Activated naive CD8-positive, alpha-beta T cell treated with anti-CD3 and anti-CD28 coated beads for 36 hours (primary cell): ENCODE measurements at regions not wholly inside any gene's neighbourhood (a gene's known extent, or its start where the extent isn't known, plus 50 kb on each side); places are given as distances from the start of the nearest gene placed in this dataset.

ENCODE experiments used
- DNase-seq: peaks from one replicate; pipeline ENCODE4 v3.0.0; 2021
- H3K27ac Mint-ChIP-seq: one replicate; pipeline ENCODE4 v1.8.0; 2022; ENCODE audit warnings: mild to moderate bottlenecking, moderate library complexity, mixed read lengths
- H3K27me3 Mint-ChIP-seq: one replicate; pipeline ENCODE4 v1.8.0; 2022; ENCODE audit warnings: mild to moderate bottlenecking, mixed read lengths
- H3K36me3 Mint-ChIP-seq: one replicate; pipeline ENCODE4 v1.8.0; 2021; ENCODE audit warnings: mild to moderate bottlenecking, mixed read lengths
- H3K4me1 Mint-ChIP-seq: one replicate; pipeline ENCODE4 v1.8.0; 2021; ENCODE audit warnings: mixed read lengths
- H3K4me3 Mint-ChIP-seq: one replicate; pipeline ENCODE4 v1.8.0; 2022; ENCODE audit warnings: mild to moderate bottlenecking, moderate library complexity, mixed read lengths
- H3K9me3 Mint-ChIP-seq: one replicate; pipeline ENCODE4 v1.8.0; 2022; ENCODE audit warnings: mixed read lengths

GRCh38 chr13:74084375-74084935 is 49.7 kb downstream of the KLF12 start:
- no peak for DNase-seq
- no peak overlapping the region for H3K4me3 Mint-ChIP-seq
- peak overlapping the region; percentile 67 for H3K27ac Mint-ChIP-seq
- no peaks in the 10 kb centered on the region for H3K9me3 Mint-ChIP-seq
- H3K27me3 Mint-ChIP-seq = no peaks in the 10 kb centered on the region
- H3K36me3 Mint-ChIP-seq = peaks cover 20% of the 10 kb centered on the region
- peaks cover 65% of the 10 kb centered on the region for H3K4me1 Mint-ChIP-seq

DNA sequence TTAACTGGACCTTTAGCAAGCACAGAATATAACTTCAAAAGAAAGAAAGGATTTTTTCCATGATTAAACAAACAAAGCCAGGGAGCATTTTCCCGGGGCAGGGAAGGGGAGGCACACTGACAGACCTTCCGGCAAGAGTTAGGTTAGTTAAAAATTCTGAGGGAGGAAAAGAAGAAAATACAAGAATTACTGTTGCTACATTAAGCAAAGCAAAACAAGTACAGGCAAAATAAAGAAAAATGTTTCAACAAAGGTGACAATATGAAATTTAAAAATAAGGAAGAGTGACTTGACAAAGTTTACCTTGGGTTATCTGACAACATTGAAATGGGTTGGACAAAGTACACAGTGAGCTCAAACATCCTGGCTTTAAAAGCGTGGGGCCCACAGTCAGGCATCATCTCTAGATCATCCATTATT is 51.5 kb downstream of the KLF12 start:
- Mint-ChIP-seq H3K4me3 (no peak overlapping the region), H3K9me3 (no peaks in the 10 kb centered on the region), H3K27me3 (no peaks in the 10 kb centered on the region), H3K36me3 (peaks cover 24% of the 10 kb centered on the region), H3K4me1 (peaks cover 56% of the 10 kb centered on the region), H3K27ac (no peak overlapping the region)
- no peak for DNase-seq

GRCh38 chr13:74080762-74081161 is 53.4 kb downstream of the KLF12 start:
- peaks cover 56% of the 10 kb centered on the region for H3K4me1 Mint-ChIP-seq
- no peaks in the 10 kb centered on the region for H3K27me3 Mint-ChIP-seq
- DNase-seq = no peak
- no peak overlapping the region for H3K4me3 Mint-ChIP-seq
- H3K9me3 Mint-ChIP-seq = no peaks in the 10 kb centered on the region
- H3K27ac Mint-ChIP-seq = no peak overlapping the region
- H3K36me3 Mint-ChIP-seq = peaks cover 19% of the 10 kb centered on the region

GRCh38 chr13:74077792-74078191 is 56.4 kb downstream of the KLF12 start:
- no peak overlapping the region for H3K4me3 Mint-ChIP-seq
- H3K9me3 Mint-ChIP-seq = no peaks in the 10 kb centered on the region
- peaks cover 21% of the 10 kb centered on the region for H3K36me3 Mint-ChIP-seq
- no peak for DNase-seq
- H3K27me3 Mint-ChIP-seq = no peaks in the 10 kb centered on the region
- no peak overlapping the region for H3K27ac Mint-ChIP-seq
- peaks cover 50% of the 10 kb centered on the region for H3K4me1 Mint-ChIP-seq

DNA sequence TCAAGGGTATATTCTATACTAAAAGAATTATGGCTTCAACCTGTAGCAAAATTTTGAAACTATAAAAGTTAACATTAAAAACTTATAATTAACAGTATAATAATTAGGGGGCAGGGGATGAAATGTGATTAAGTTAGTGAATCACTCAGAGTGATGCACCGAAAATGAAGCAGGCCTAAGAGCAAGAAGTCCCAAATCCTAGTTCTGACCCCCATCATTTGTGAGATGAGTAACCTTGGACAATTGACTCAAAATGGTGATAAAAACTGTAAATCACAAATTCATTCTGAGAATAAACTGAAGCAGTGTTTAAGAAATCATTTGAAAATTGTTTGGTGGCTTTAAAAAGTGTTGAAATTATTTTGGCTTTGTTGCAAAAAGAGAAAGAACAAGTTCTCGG is 56.8 kb downstream of the KLF12 start:
- peaks cover 18% of the 10 kb centered on the region for H3K36me3 Mint-ChIP-seq
- H3K4me1 Mint-ChIP-seq = peaks cover 46% of the 10 kb centered on the region
- no peaks in the 10 kb centered on the region for H3K9me3 Mint-ChIP-seq
- no peak overlapping the region for H3K4me3 Mint-ChIP-seq
- no peaks in the 10 kb centered on the region for H3K27me3 Mint-ChIP-seq
- DNase-seq = no peak
- H3K27ac Mint-ChIP-seq = no peak overlapping the region

- Mint-ChIP-seq H3K4me3 (no peak overlapping the region), H3K27ac (no peak overlapping the region)
Observed at GRCh38 chr13:74074723-74075122, 59.5 kb downstream of the KLF12 start.

GRCh38 chr13:74073274-74073673 is 60.9 kb downstream of the KLF12 start:
- Mint-ChIP-seq H3K4me1 (peaks cover 55% of the 10 kb centered on the region), H3K36me3 (peaks cover 18% of the 10 kb centered on the region), H3K27ac (no peak overlapping the region), H3K27me3 (no peaks in the 10 kb centered on the region), H3K4me3 (no peak overlapping the region), H3K9me3 (no peaks in the 10 kb centered on the region)
- DNase-seq = no peak

More at GRCh38 chr13:74074723-74075122, 59.5 kb downstream of the KLF12 start:
- DNase-seq = no peak
- Mint-ChIP-seq H3K4me1 (peaks cover 47% of the 10 kb centered on the region), H3K36me3 (peaks cover 13% of the 10 kb centered on the region), H3K27me3 (no peaks in the 10 kb centered on the region), H3K9me3 (no peaks in the 10 kb centered on the region)

GRCh38 chr13:74070513-74070912 is 63.7 kb downstream of the KLF12 start:
- DNase-seq = no peak
- Mint-ChIP-seq H3K36me3 (peaks cover 26% of the 10 kb centered on the region), H3K27me3 (no peaks in the 10 kb centered on the region), H3K27ac (peak overlapping the region; percentile 66), H3K9me3 (no peaks in the 10 kb centered on the region), H3K4me3 (peak overlapping the region; percentile 35), H3K4me1 (peaks cover 50% of the 10 kb centered on the region)

- peak overlapping the region; percentile 35 for H3K4me3 Mint-ChIP-seq
- H3K9me3 Mint-ChIP-seq = no peaks in the 10 kb centered on the region
- H3K27me3 Mint-ChIP-seq = no peaks in the 10 kb centered on the region
- H3K36me3 Mint-ChIP-seq = peaks cover 26% of the 10 kb centered on the region
- H3K27ac Mint-ChIP-seq = peak overlapping the region; percentile 66
- peaks cover 49% of the 10 kb centered on the region for H3K4me1 Mint-ChIP-seq
- DNase-seq = peak; percentile 4
Observed at GRCh38 chr13:74070065-74070464, 64.1 kb downstream of the KLF12 start.

- no peak overlapping the region for H3K27ac Mint-ChIP-seq
- DNase-seq = no peak
- H3K4me1 Mint-ChIP-seq = peaks cover 54% of the 10 kb centered on the region
- H3K36me3 Mint-ChIP-seq = peaks cover 26% of the 10 kb centered on the region
- no peaks in the 10 kb centered on the region for H3K9me3 Mint-ChIP-seq
- H3K4me3 Mint-ChIP-seq = no peak overlapping the region
- no peaks in the 10 kb centered on the region for H3K27me3 Mint-ChIP-seq
Observed at GRCh38 chr13:74068471-74068870, 65.7 kb downstream of the KLF12 start.

DNA sequence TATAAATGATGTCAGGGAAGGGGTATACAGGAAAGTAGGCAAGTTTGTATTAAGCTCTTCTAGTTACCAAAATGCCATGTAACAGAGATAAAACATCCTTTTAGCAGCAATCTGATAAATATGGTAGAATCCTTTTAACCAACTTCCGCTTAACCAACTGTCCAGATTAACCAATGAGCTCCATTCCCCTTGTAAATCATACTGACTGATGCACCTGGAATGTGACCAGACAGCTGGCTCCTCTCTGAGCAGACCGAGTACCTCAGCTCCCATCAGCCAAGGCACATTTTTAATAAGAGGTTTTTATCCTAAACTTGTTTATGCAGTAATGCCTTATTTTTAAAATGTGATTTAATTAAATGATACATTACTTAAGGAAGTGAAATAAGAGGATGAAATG is 66.4 kb downstream of the KLF12 start:
- Mint-ChIP-seq H3K4me1 (peaks cover 58% of the 10 kb centered on the region), H3K4me3 (no peak overlapping the region), H3K27ac (no peak overlapping the region), H3K36me3 (peaks cover 26% of the 10 kb centered on the region), H3K27me3 (no peaks in the 10 kb centered on the region), H3K9me3 (no peaks in the 10 kb centered on the region)
- DNase-seq = no peak

- no peaks in the 10 kb centered on the region for H3K9me3 Mint-ChIP-seq
- no peaks in the 10 kb centered on the region for H3K27me3 Mint-ChIP-seq
- peaks cover 25% of the 10 kb centered on the region for H3K36me3 Mint-ChIP-seq
- no peak overlapping the region for H3K4me3 Mint-ChIP-seq
- no peak overlapping the region for H3K27ac Mint-ChIP-seq
- no peak for DNase-seq
- peaks cover 67% of the 10 kb centered on the region for H3K4me1 Mint-ChIP-seq
Observed at GRCh38 chr13:74066937-74067336, 67.3 kb downstream of the KLF12 start.

GRCh38 chr13:74064805-74065312 is 69.3 kb downstream of the KLF12 start:
- H3K36me3 Mint-ChIP-seq = peaks cover 35% of the 10 kb centered on the region
- H3K27ac Mint-ChIP-seq = no peak overlapping the region
- DNase-seq = no peak
- H3K4me3 Mint-ChIP-seq = no peak overlapping the region
- H3K9me3 Mint-ChIP-seq = peaks cover 8% of the 10 kb centered on the region
- H3K27me3 Mint-ChIP-seq = no peaks in the 10 kb centered on the region
- H3K4me1 Mint-ChIP-seq = peaks cover 74% of the 10 kb centered on the region

DNA sequence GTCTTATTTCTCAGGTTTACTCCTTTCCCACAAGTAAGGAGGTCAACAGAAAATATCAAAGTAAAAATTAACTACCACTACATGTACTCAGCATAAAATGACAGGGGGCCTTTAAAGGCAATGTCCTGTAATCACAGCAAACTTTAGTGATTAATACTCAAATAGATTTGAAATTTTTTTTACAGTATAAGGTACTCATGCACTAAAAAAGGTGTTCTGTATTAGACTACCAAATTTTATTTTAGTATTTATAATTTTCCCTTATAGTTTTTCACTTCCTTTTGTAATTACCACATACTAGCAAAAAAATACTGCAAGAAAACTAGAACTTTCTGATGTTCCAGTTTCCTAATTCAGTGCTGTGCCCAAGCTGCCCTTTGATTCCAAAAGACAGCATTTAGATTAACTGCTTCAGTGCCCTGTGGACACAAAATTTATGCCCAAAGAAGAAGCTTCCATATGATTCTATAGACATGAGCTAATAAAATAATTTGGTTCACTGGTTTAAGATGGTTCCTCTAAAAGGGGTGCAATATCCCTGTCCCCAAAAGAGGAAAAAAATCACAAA is 70.6 kb downstream of the KLF12 start:
- H3K9me3 Mint-ChIP-seq = peaks cover 8% of the 10 kb centered on the region
- peaks cover 33% of the 10 kb centered on the region for H3K36me3 Mint-ChIP-seq
- peaks cover 70% of the 10 kb centered on the region for H3K4me1 Mint-ChIP-seq
- H3K4me3 Mint-ChIP-seq = peak overlapping the region; percentile 74
- H3K27me3 Mint-ChIP-seq = no peaks in the 10 kb centered on the region
- DNase-seq = no peak
- H3K27ac Mint-ChIP-seq = peak overlapping the region; percentile 83

- Mint-ChIP-seq H3K27ac (peak overlapping the region; percentile 83), H3K4me3 (peak overlapping the region; percentile 74), H3K27me3 (no peaks in the 10 kb centered on the region), H3K4me1 (peaks cover 68% of the 10 kb centered on the region), H3K9me3 (peaks cover 8% of the 10 kb centered on the region), H3K36me3 (peaks cover 31% of the 10 kb centered on the region)
- no peak for DNase-seq
Observed at GRCh38 chr13:74062933-74063332, 71.3 kb downstream of the KLF12 start.
